ENCODE measurements at regions not wholly inside any gene's neighbourhood (a gene's known extent, or its start where the extent isn't known, plus 50 kb on each side); places are given as distances from the start of the nearest gene placed in this dataset.
"Not testable (repeated sequence)": the region's sequence is repeated elsewhere in the genome, so short reads cannot be mapped to it uniquely, and the experiment has no call there.

GRCh38 chr1:157431751-157432150 lies 120.6 kb downstream of the FCRL5 start:
- H3K4me3 ChIP-seq (ENCODE audit: low read length): no peak overlapping the region
- no peaks in the 10 kb centered on the region for H3K4me1 ChIP-seq (ENCODE audit: control insufficient read depth, low read depth, low read length)
- H3K27me3 ChIP-seq (ENCODE audit: control insufficient read depth, insufficient read depth, low read length): no peaks in the 10 kb centered on the region
- no peak overlapping the region for H3K9ac ChIP-seq (ENCODE audit: low read length)
- H3K9me3 ChIP-seq (ENCODE audit: control insufficient read depth, low read depth, low read length): no peaks in the 10 kb centered on the region
- H3K36me3 ChIP-seq (ENCODE audit: control insufficient read depth, low read depth, low read length): no peaks in the 10 kb centered on the region
- H3K27ac ChIP-seq (ENCODE audit: low read length): no peak overlapping the region

- H3K9me3 ChIP-seq (ENCODE audit: control insufficient read depth, low read depth, low read length): no peaks in the 10 kb centered on the region
- H3K27me3 ChIP-seq (ENCODE audit: control insufficient read depth, insufficient read depth, low read length): no peaks in the 10 kb centered on the region
- H3K36me3 ChIP-seq (ENCODE audit: control insufficient read depth, low read depth, low read length): no peaks in the 10 kb centered on the region
- no peaks in the 10 kb centered on the region for H3K4me1 ChIP-seq (ENCODE audit: control insufficient read depth, low read depth, low read length)
- H3K27ac ChIP-seq (ENCODE audit: low read length): no peak overlapping the region
- H3K4me3 ChIP-seq (ENCODE audit: low read length): no peak overlapping the region
- H3K9ac ChIP-seq (ENCODE audit: low read length): no peak overlapping the region
These were observed 122.6 kb downstream of the FCRL5 start for GRCh38 chr1:157429601-157430240.

- not testable (repeated sequence) for H3K9ac ChIP-seq (ENCODE audit: low read length); H3K36me3 ChIP-seq (ENCODE audit: control insufficient read depth, low read depth, low read length); H3K27me3 ChIP-seq (ENCODE audit: control insufficient read depth, insufficient read depth, low read length)
These were observed 128.6 kb downstream of the FCRL5 start for GRCh38 chr1:157423764-157424163.

GRCh38 chr1:157419845-157420542 lies 132.3 kb downstream of the FCRL5 start:
- Histone ChIP-seq H3K36me3 (ENCODE audit: control insufficient read depth, low read depth, low read length) (no peaks in the 10 kb centered on the region), H3K4me3 (ENCODE audit: low read length) (no peak overlapping the region), H3K9me3 (ENCODE audit: control insufficient read depth, low read depth, low read length) (no peaks in the 10 kb centered on the region), H3K4me1 (ENCODE audit: control insufficient read depth, low read depth, low read length) (no peaks in the 10 kb centered on the region), H3K9ac (ENCODE audit: low read length) (no peak overlapping the region), H3K27me3 (ENCODE audit: control insufficient read depth, insufficient read depth, low read length) (no peaks in the 10 kb centered on the region), H3K27ac (ENCODE audit: low read length) (no peak overlapping the region)

More at GRCh38 chr1:157423764-157424163, 128.6 kb downstream of the FCRL5 start:
- not testable (repeated sequence) for H3K4me3 ChIP-seq (ENCODE audit: low read length); H3K4me1 ChIP-seq (ENCODE audit: control insufficient read depth, low read depth, low read length); H3K27ac ChIP-seq (ENCODE audit: low read length); H3K9me3 ChIP-seq (ENCODE audit: control insufficient read depth, low read depth, low read length)

- Histone ChIP-seq H3K4me3 (ENCODE audit: low read length) (no peak overlapping the region), H3K9ac (ENCODE audit: low read length) (no peak overlapping the region), H3K4me1 (ENCODE audit: control insufficient read depth, low read depth, low read length) (no peaks in the 10 kb centered on the region), H3K27ac (ENCODE audit: low read length) (no peak overlapping the region), H3K27me3 (ENCODE audit: control insufficient read depth, insufficient read depth, low read length) (no peaks in the 10 kb centered on the region), H3K9me3 (ENCODE audit: control insufficient read depth, low read depth, low read length) (no peaks in the 10 kb centered on the region), H3K36me3 (ENCODE audit: control insufficient read depth, low read depth, low read length) (no peaks in the 10 kb centered on the region)
These were observed 133.7 kb downstream of the FCRL5 start for GRCh38 chr1:157418659-157419058.

GRCh38 chr1:157418231-157418630 lies 134.1 kb downstream of the FCRL5 start:
- no peaks in the 10 kb centered on the region for H3K27me3 ChIP-seq (ENCODE audit: control insufficient read depth, insufficient read depth, low read length)
- H3K4me1 ChIP-seq (ENCODE audit: control insufficient read depth, low read depth, low read length): no peaks in the 10 kb centered on the region
- H3K36me3 ChIP-seq (ENCODE audit: control insufficient read depth, low read depth, low read length): no peaks in the 10 kb centered on the region
- H3K27ac ChIP-seq (ENCODE audit: low read length): no peak overlapping the region
- H3K9ac ChIP-seq (ENCODE audit: low read length): no peak overlapping the region
- no peaks in the 10 kb centered on the region for H3K9me3 ChIP-seq (ENCODE audit: control insufficient read depth, low read depth, low read length)
- H3K4me3 ChIP-seq (ENCODE audit: low read length): no peak overlapping the region

- Histone ChIP-seq H3K9ac (ENCODE audit: low read length) (no peak overlapping the region), H3K27me3 (ENCODE audit: control insufficient read depth, insufficient read depth, low read length) (no peaks in the 10 kb centered on the region), H3K4me3 (ENCODE audit: low read length) (no peak overlapping the region), H3K4me1 (ENCODE audit: control insufficient read depth, low read depth, low read length) (no peaks in the 10 kb centered on the region), H3K27ac (ENCODE audit: low read length) (no peak overlapping the region), H3K9me3 (ENCODE audit: control insufficient read depth, low read depth, low read length) (no peaks in the 10 kb centered on the region), H3K36me3 (ENCODE audit: control insufficient read depth, low read depth, low read length) (no peaks in the 10 kb centered on the region)
These were observed 136.7 kb downstream of the FCRL5 start for GRCh38 chr1:157415661-157416060.

- H3K27ac ChIP-seq (ENCODE audit: low read length): no peak overlapping the region
These were observed 140.0 kb downstream of the FCRL5 start for GRCh38 chr1:157412308-157412707.

GRCh38 chr1:157411769-157412168 lies 140.5 kb downstream of the FCRL5 start:
- Histone ChIP-seq H3K9ac (ENCODE audit: low read length) (no peak overlapping the region), H3K27me3 (ENCODE audit: control insufficient read depth, insufficient read depth, low read length) (no peaks in the 10 kb centered on the region), H3K36me3 (ENCODE audit: control insufficient read depth, low read depth, low read length) (no peaks in the 10 kb centered on the region), H3K9me3 (ENCODE audit: control insufficient read depth, low read depth, low read length) (no peaks in the 10 kb centered on the region), H3K4me1 (ENCODE audit: control insufficient read depth, low read depth, low read length) (no peaks in the 10 kb centered on the region), H3K27ac (ENCODE audit: low read length) (no peak overlapping the region), H3K4me3 (ENCODE audit: low read length) (no peak overlapping the region)

More at GRCh38 chr1:157412308-157412707, 140.0 kb downstream of the FCRL5 start:
- H3K36me3 ChIP-seq (ENCODE audit: control insufficient read depth, low read depth, low read length): no peaks in the 10 kb centered on the region
- H3K4me3 ChIP-seq (ENCODE audit: low read length): no peak overlapping the region
- H3K4me1 ChIP-seq (ENCODE audit: control insufficient read depth, low read depth, low read length): no peaks in the 10 kb centered on the region
- no peak overlapping the region for H3K9ac ChIP-seq (ENCODE audit: low read length)
- H3K27me3 ChIP-seq (ENCODE audit: control insufficient read depth, insufficient read depth, low read length): no peaks in the 10 kb centered on the region
- no peaks in the 10 kb centered on the region for H3K9me3 ChIP-seq (ENCODE audit: control insufficient read depth, low read depth, low read length)

GRCh38 chr1:157411064-157411463 lies 141.3 kb downstream of the FCRL5 start:
- Histone ChIP-seq H3K9ac (ENCODE audit: low read length) (no peak overlapping the region), H3K4me3 (ENCODE audit: low read length) (no peak overlapping the region), H3K27ac (ENCODE audit: low read length) (no peak overlapping the region), H3K4me1 (ENCODE audit: control insufficient read depth, low read depth, low read length) (no peaks in the 10 kb centered on the region), H3K36me3 (ENCODE audit: control insufficient read depth, low read depth, low read length) (no peaks in the 10 kb centered on the region), H3K9me3 (ENCODE audit: control insufficient read depth, low read depth, low read length) (no peaks in the 10 kb centered on the region), H3K27me3 (ENCODE audit: control insufficient read depth, insufficient read depth, low read length) (no peaks in the 10 kb centered on the region)

GRCh38 chr1:157410457-157410856 lies 141.9 kb downstream of the FCRL5 start:
- H3K27me3 ChIP-seq (ENCODE audit: control insufficient read depth, insufficient read depth, low read length): no peaks in the 10 kb centered on the region
- H3K9ac ChIP-seq (ENCODE audit: low read length): no peak overlapping the region
- H3K4me1 ChIP-seq (ENCODE audit: control insufficient read depth, low read depth, low read length): no peaks in the 10 kb centered on the region
- H3K27ac ChIP-seq (ENCODE audit: low read length): no peak overlapping the region
- H3K4me3 ChIP-seq (ENCODE audit: low read length): no peak overlapping the region
- H3K36me3 ChIP-seq (ENCODE audit: control insufficient read depth, low read depth, low read length): no peaks in the 10 kb centered on the region
- H3K9me3 ChIP-seq (ENCODE audit: control insufficient read depth, low read depth, low read length): no peaks in the 10 kb centered on the region

- Histone ChIP-seq H3K4me1 (ENCODE audit: control insufficient read depth, low read depth, low read length) (no peaks in the 10 kb centered on the region), H3K36me3 (ENCODE audit: control insufficient read depth, low read depth, low read length) (no peaks in the 10 kb centered on the region), H3K9ac (ENCODE audit: low read length) (no peak overlapping the region), H3K4me3 (ENCODE audit: low read length) (no peak overlapping the region), H3K27me3 (ENCODE audit: control insufficient read depth, insufficient read depth, low read length) (no peaks in the 10 kb centered on the region), H3K27ac (ENCODE audit: low read length) (no peak overlapping the region), H3K9me3 (ENCODE audit: control insufficient read depth, low read depth, low read length) (no peaks in the 10 kb centered on the region)
These were observed 142.4 kb downstream of the FCRL5 start for GRCh38 chr1:157409927-157410326.

Measured in iPS-18a (cell line).